Effector memory CD4-positive, alpha-beta T cell (primary cell): ENCODE measurements at regions not wholly inside any gene's neighbourhood (a gene's known extent, or its start where the extent isn't known, plus 50 kb on each side); places are given as distances from the start of the nearest gene placed in this dataset.
"Not testable (repeated sequence)": the region's sequence is repeated elsewhere in the genome, so short reads cannot be mapped to it uniquely, and the experiment has no call there.

Source experiments
- DNase-seq, 3 donors: peaks; one replicate each; pipeline ENCODE4 v3.0.0-alpha.2; 2020
- H3K27ac ChIP-seq: 2 replicates; pipeline ENCODE4 v1.7.0; 2013; ENCODE audit warnings: mild to moderate bottlenecking, low read length, moderate library complexity; ENCODE audit not compliant: insufficient read depth, poor library complexity, severe bottlenecking
- H3K27me3 ChIP-seq: replicated peaks from 2 replicates; pipeline ENCODE4 v1.7.0; 2013; ENCODE audit warnings: mild to moderate bottlenecking, low read length; ENCODE audit not compliant: insufficient read depth, control insufficient read depth, poor library complexity, severe bottlenecking
- H3K36me3 ChIP-seq: 2 replicates; pipeline ENCODE4 v1.7.0; 2013; ENCODE audit warnings: mild to moderate bottlenecking, low read length, moderate library complexity; ENCODE audit not compliant: control insufficient read depth, insufficient read depth
- H3K4me1 ChIP-seq: 2 replicates; pipeline ENCODE4 v1.7.0; 2013; ENCODE audit warnings: low read length, mild to moderate bottlenecking; ENCODE audit not compliant: control insufficient read depth, insufficient read depth, poor library complexity, severe bottlenecking
- H3K4me3 ChIP-seq: 2 replicates; pipeline ENCODE4 v1.7.0; 2013; ENCODE audit warnings: low read length, low read depth, mild to moderate bottlenecking; ENCODE audit not compliant: insufficient read depth, poor library complexity, severe bottlenecking
- H3K9me3 ChIP-seq: 2 replicates; pipeline ENCODE4 v1.7.0; 2013; ENCODE audit warnings: mild to moderate bottlenecking, low read length, moderate library complexity; ENCODE audit not compliant: control insufficient read depth

DNA sequence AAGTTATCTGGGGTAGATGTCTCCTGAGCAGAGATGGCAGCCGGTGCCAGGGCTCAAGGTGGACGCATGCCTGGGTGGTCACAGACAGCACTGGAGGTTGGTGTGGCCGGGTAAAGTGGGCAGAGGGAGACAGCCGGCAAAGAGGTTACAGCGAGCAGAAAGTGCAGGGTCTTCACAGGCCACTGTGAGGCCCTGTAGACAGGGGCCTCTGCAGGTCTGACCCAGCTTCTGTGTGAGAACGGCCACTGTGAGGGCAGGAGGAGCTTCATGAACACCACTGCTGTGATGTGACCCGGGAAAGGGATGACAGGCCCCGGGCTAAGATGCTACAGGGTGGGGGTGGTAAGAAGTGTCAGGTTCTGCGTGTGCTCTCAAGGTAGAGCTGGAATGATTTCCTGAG lies 111.2 kb upstream of the VOPP1 start:
- not testable (repeated sequence) for H3K36me3 ChIP-seq, H3K4me1 ChIP-seq, H3K27ac ChIP-seq, H3K4me3 ChIP-seq, H3K9me3 ChIP-seq, H3K27me3 ChIP-seq, DNase-seq

GRCh38 chr7:55675589-55675988 lies 103.3 kb upstream of the VOPP1 start:
- not testable (repeated sequence) for H3K36me3 ChIP-seq, H3K4me1 ChIP-seq, H3K4me3 ChIP-seq, H3K27ac ChIP-seq, H3K27me3 ChIP-seq, H3K9me3 ChIP-seq, DNase-seq

GRCh38 chr7:55673525-55673924 lies 101.2 kb upstream of the VOPP1 start:
- DNase-seq, H3K36me3 ChIP-seq, H3K4me1 ChIP-seq, H3K4me3 ChIP-seq, H3K27me3 ChIP-seq, H3K9me3 ChIP-seq, H3K27ac ChIP-seq: not testable (repeated sequence)

DNA sequence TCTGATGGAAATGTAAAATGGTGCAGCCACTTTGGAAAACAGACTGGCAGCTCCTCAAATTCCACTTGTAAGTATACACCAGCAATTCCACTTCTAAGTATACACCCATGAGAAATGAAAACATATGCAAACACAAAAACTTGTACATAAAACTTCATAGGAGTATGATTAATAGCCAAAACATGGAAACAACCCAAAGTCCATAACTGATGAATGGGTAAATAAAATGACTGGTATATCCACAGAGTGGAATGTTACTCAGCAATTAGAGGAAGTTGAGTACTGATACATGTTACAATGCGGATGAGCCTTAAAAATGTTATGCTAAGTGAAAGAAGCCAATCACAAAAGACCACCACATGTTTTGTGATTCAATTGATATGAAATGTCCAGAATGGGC lies 99.8 kb upstream of the VOPP1 start:
- not testable (repeated sequence) for H3K36me3 ChIP-seq, H3K4me3 ChIP-seq, H3K27me3 ChIP-seq, H3K9me3 ChIP-seq, DNase-seq, H3K4me1 ChIP-seq, H3K27ac ChIP-seq

- H3K36me3 ChIP-seq = no peaks in the 10 kb centered on the region
- no peaks in the 10 kb centered on the region for H3K9me3 ChIP-seq
- H3K4me3 ChIP-seq = no peak overlapping the region
- no peak overlapping the region for H3K27ac ChIP-seq
- DNase-seq = no peak
- H3K4me1 ChIP-seq = no peaks in the 10 kb centered on the region
- H3K27me3 ChIP-seq = no peaks in the 10 kb centered on the region
Observed at GRCh38 chr7:55657654-55658053, 85.4 kb upstream of the VOPP1 start.

GRCh38 chr7:55651057-55651456 lies 78.8 kb upstream of the VOPP1 start:
- Histone ChIP-seq H3K9me3 (no peaks in the 10 kb centered on the region), H3K27me3 (no peaks in the 10 kb centered on the region), H3K36me3 (no peaks in the 10 kb centered on the region), H3K27ac (no peak overlapping the region), H3K4me3 (no peak overlapping the region), H3K4me1 (no peaks in the 10 kb centered on the region)
- DNase-seq = no peak

DNA sequence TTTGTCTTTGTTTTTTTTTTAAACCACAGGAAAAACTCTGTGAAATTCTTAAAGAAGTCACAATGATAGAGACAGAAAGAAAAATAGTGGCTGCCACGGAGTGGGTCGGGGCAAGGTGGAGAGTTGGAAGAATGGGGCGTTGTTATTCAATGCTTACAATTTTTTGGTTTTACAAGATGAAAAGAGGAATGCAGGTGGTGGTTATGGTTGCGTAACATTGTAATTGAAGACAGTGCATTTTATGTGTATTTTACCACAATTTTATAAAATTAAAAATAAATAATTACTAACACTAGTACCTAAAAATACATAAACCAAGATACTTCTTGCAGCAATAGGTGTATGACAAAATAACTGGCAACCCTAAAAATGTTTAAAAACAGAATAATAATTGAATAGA lies 76.9 kb upstream of the VOPP1 start:
- no peak overlapping the region for H3K4me3 ChIP-seq
- no peaks in the 10 kb centered on the region for H3K36me3 ChIP-seq
- no peak for DNase-seq
- H3K27me3 ChIP-seq = no peaks in the 10 kb centered on the region
- H3K9me3 ChIP-seq = no peaks in the 10 kb centered on the region
- no peaks in the 10 kb centered on the region for H3K4me1 ChIP-seq
- no peak overlapping the region for H3K27ac ChIP-seq

- Histone ChIP-seq H3K4me3 (no peak overlapping the region), H3K27ac (no peak overlapping the region), H3K4me1 (peaks cover 9% of the 10 kb centered on the region), H3K27me3 (no peaks in the 10 kb centered on the region), H3K9me3 (no peaks in the 10 kb centered on the region), H3K36me3 (no peaks in the 10 kb centered on the region)
- no peak for DNase-seq
Observed at GRCh38 chr7:55644567-55644966, 72.3 kb upstream of the VOPP1 start.

- Histone ChIP-seq H3K9me3 (no peaks in the 10 kb centered on the region), H3K27ac (no peak overlapping the region), H3K4me3 (no peak overlapping the region), H3K4me1 (peaks cover 9% of the 10 kb centered on the region), H3K36me3 (no peaks in the 10 kb centered on the region), H3K27me3 (no peaks in the 10 kb centered on the region)
- DNase-seq = no peak
Observed at GRCh38 chr7:55642266-55642665, 70.0 kb upstream of the VOPP1 start.

DNA sequence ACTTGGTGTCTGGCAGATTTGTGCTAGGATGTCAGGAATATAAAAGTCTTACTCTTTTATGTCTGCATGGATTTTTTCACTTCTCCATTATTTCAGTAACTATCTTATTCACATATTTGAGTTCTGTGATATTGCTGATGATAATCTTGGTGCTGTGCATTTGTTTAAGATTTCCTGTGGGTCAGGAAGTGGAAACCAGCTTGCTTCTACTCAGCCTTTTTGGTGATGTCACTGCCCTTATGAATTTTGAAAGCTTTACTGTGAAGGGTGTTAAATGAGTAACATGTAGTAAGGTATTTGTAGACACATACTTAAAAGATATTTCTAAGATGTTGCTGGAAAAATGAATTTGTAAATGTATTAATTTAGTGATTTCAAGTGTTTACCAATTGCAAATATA lies 69.5 kb upstream of the VOPP1 start:
- H3K9me3 ChIP-seq = no peaks in the 10 kb centered on the region
- peaks cover 9% of the 10 kb centered on the region for H3K4me1 ChIP-seq
- H3K4me3 ChIP-seq = no peak overlapping the region
- H3K36me3 ChIP-seq = no peaks in the 10 kb centered on the region
- no peak overlapping the region for H3K27ac ChIP-seq
- H3K27me3 ChIP-seq = no peaks in the 10 kb centered on the region
- no peak for DNase-seq

DNA sequence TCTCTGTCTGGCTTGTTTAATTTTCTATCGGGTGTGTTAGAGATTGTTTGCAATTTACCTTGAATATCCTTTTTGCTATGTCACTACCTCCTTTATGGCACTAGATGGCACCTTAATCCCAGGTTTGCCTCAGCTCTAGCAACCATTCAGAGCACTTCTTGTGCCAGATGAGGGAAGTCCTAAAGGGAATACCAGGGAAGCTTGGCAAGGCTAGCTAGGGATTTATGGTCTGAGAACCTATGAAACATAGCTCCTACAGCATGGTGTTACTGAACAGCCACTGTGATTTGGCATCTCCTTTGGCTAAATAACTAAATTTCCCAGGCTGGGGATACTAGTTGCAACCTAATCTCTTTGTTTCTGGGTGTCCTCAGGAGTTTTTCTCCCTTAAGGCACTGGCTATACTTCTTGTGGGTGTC lies 69.0 kb upstream of the VOPP1 start:
- Histone ChIP-seq H3K27ac (no peak overlapping the region), H3K4me3 (no peak overlapping the region), H3K4me1 (peaks cover 9% of the 10 kb centered on the region), H3K9me3 (no peaks in the 10 kb centered on the region), H3K36me3 (no peaks in the 10 kb centered on the region), H3K27me3 (no peaks in the 10 kb centered on the region)
- DNase-seq = peak in 1 of 3 donors; percentile 18
